DND-41 (cell line): ENCODE measurements at regions not wholly inside any gene's neighbourhood (a gene's known extent, or its start where the extent isn't known, plus 50 kb on each side); places are given as distances from the start of the nearest gene placed in this dataset.
"Not testable (repeated sequence)": the region's sequence is repeated elsewhere in the genome, so short reads cannot be mapped to it uniquely, and the experiment has no call there.

ENCODE experiments used
- ATAC-seq: fragments of 200-7000 bp; cut with Tn5 transposase; 3 replicates; pipeline ENCODE4 v1.9.1; 2021; ENCODE audit warnings: low read depth; ENCODE audit not compliant: insufficient read depth
- DNase-seq: peaks from one replicate; pipeline ENCODE4 v3.0.0-alpha.2; 2020
- H2AFZ ChIP-seq: 2 replicates; pipeline ENCODE4 v1.6.0; 2012; ENCODE audit warnings: low read depth, low read length
- H3K27ac ChIP-seq: 2 replicates; pipeline ENCODE4 v1.5.1; 2012; ENCODE audit warnings: low read length, inconsistent platforms
- H3K27me3 ChIP-seq: fragments of 200-600 bp; sonication (generic); 2 replicates; pipeline ENCODE4 v1.6.0; 2012; ENCODE audit warnings: low read length, mild to moderate bottlenecking, inconsistent platforms; ENCODE audit not compliant: insufficient read depth, poor library complexity
- H3K36me3 ChIP-seq: 2 replicates; pipeline ENCODE4 v1.5.1; 2012; ENCODE audit warnings: low read length, inconsistent platforms; ENCODE audit not compliant: insufficient read depth
- H3K4me1 ChIP-seq: 2 replicates; pipeline ENCODE4 v1.5.1; 2012; ENCODE audit warnings: mild to moderate bottlenecking, low read length; ENCODE audit not compliant: insufficient read depth
- H3K4me2 ChIP-seq: 2 replicates; pipeline ENCODE4 v1.6.0; 2012; ENCODE audit warnings: mild to moderate bottlenecking, moderate library complexity, low read length, inconsistent platforms; ENCODE audit not compliant: insufficient read depth
- H3K4me3 ChIP-seq, 2 experiments: fragments of 200-600 bp in 1 of 2; shearing (Covaris generic) in 1 of 2; 2 replicates each; pipeline ENCODE4 v1.5.1; 2012 to 2016; ENCODE audit warnings: inconsistent platforms in 2 of 2, low read length in 2 of 2, mild to moderate bottlenecking in 2 of 2, low read depth in 1 of 2, moderate library complexity in 1 of 2
- H3K79me2 ChIP-seq: 2 replicates; pipeline ENCODE4 v1.6.0; 2012; ENCODE audit warnings: low read length, inconsistent platforms; ENCODE audit not compliant: insufficient read depth
- H3K9ac ChIP-seq: 2 replicates; pipeline ENCODE4 v1.6.0; 2012; ENCODE audit warnings: low read depth, mild to moderate bottlenecking, inconsistent platforms, low read length, moderate library complexity
- H3K9me3 ChIP-seq: 2 replicates; pipeline ENCODE4 v1.5.1; 2012; ENCODE audit warnings: low read length, moderate library complexity, mild to moderate bottlenecking, inconsistent platforms; ENCODE audit not compliant: insufficient read depth, severe bottlenecking
- H4K20me1 ChIP-seq: 2 replicates; pipeline ENCODE4 v1.6.0; 2012; ENCODE audit warnings: low read length; ENCODE audit not compliant: insufficient read depth
- CTCF ChIP-seq: IDR thresholded peaks from 2 replicates; pipeline ENCODE4 v1.5.1; 2012; ENCODE audit warnings: borderline replicate concordance, low read length, moderate library complexity, mild to moderate bottlenecking; ENCODE audit not compliant: poor library complexity, severe bottlenecking; ENCODE audit errors: extremely low read depth
- EZH2 ChIP-seq: IDR thresholded peaks from 3 replicates; pipeline ENCODE4 v1.6.1; 2012; ENCODE audit warnings: borderline replicate concordance, low read depth, mild to moderate bottlenecking, moderate library complexity, low read length, inconsistent platforms; ENCODE audit not compliant: severe bottlenecking

GRCh38 chr11:100594320-100594719 is 92.8 kb upstream of the ARHGAP42 start:
- H3K4me3 ChIP-seq = no peak overlapping the region
- no peak overlapping the region for H3K4me2 ChIP-seq
- H3K27me3 ChIP-seq = no peaks in the 10 kb centered on the region
- H3K9me3 ChIP-seq = no peaks in the 10 kb centered on the region
- no peak for TF ChIP-seq EZH2
- no peak for TF ChIP-seq CTCF
- no peak overlapping the region for H3K27ac ChIP-seq
- H3K4me1 ChIP-seq = no peaks in the 10 kb centered on the region
- no peak overlapping the region for H3K9ac ChIP-seq
- H3K36me3 ChIP-seq = no peaks in the 10 kb centered on the region
- ATAC-seq (no peak), DNase-seq (no peak)
- no peaks in the 10 kb centered on the region for H3K79me2 ChIP-seq
- H2AFZ ChIP-seq = no peak overlapping the region
- no peaks in the 10 kb centered on the region for H4K20me1 ChIP-seq

- Histone ChIP-seq H3K9me3 (no peaks in the 10 kb centered on the region), H2AFZ (no peak overlapping the region), H3K27ac (no peak overlapping the region), H3K36me3 (no peaks in the 10 kb centered on the region), H3K4me1 (no peaks in the 10 kb centered on the region), H3K9ac (no peak overlapping the region), H3K79me2 (no peaks in the 10 kb centered on the region), H3K4me3 (no peak overlapping the region), H4K20me1 (no peaks in the 10 kb centered on the region), H3K27me3 (no peaks in the 10 kb centered on the region), H3K4me2 (no peak overlapping the region)
- ATAC-seq (no peak), DNase-seq (no peak)
- TF ChIP-seq EZH2 (no peak), CTCF (no peak)
These were observed 86.1 kb upstream of the ARHGAP42 start for GRCh38 chr11:100600941-100601340.

- TF ChIP-seq EZH2 (no peak), CTCF (no peak)
- H3K36me3 ChIP-seq = no peaks in the 10 kb centered on the region
- no peaks in the 10 kb centered on the region for H3K27me3 ChIP-seq
- no peaks in the 10 kb centered on the region for H3K79me2 ChIP-seq
- no peak overlapping the region for H3K4me3 ChIP-seq
- ATAC-seq (no peak), DNase-seq (no peak)
- no peaks in the 10 kb centered on the region for H3K4me1 ChIP-seq
- no peak overlapping the region for H3K4me2 ChIP-seq
- H3K27ac ChIP-seq = no peak overlapping the region
- no peak overlapping the region for H3K9ac ChIP-seq
- H2AFZ ChIP-seq = no peak overlapping the region
- no peaks in the 10 kb centered on the region for H4K20me1 ChIP-seq
- H3K9me3 ChIP-seq = no peaks in the 10 kb centered on the region
These were observed 84.4 kb upstream of the ARHGAP42 start for GRCh38 chr11:100602716-100603115.

GRCh38 chr11:100607761-100608160 is 79.3 kb upstream of the ARHGAP42 start:
- not testable (repeated sequence) for H3K9ac ChIP-seq, H4K20me1 ChIP-seq, H3K36me3 ChIP-seq

More at GRCh38 chr11:100607761-100608160, 79.3 kb upstream of the ARHGAP42 start:
- not testable (repeated sequence) for H2AFZ ChIP-seq, H3K27ac ChIP-seq, H3K27me3 ChIP-seq, H3K9me3 ChIP-seq, ATAC-seq, H3K4me3 ChIP-seq, H3K4me1 ChIP-seq, DNase-seq, H3K79me2 ChIP-seq, H3K4me2 ChIP-seq
